ENCODE measurements at regions not wholly inside any gene's neighbourhood (a gene's known extent, or its start where the extent isn't known, plus 50 kb on each side); places are given as distances from the start of the nearest gene placed in this dataset.

- TF ChIP-seq STAT6 (CRISPR knock-in tag; conservative IDR thresholded peaks at IDR 0.05; ENCODE audit: low read depth) = no peak
- no peak for TF ChIP-seq MAX (CRISPR knock-in tag; IDR thresholded peaks at IDR 0.05)
- no peak for TF ChIP-seq CTCF (IDR thresholded peaks at IDR 0.05)
- TF ChIP-seq ZBTB43 (CRISPR knock-in tag; IDR thresholded peaks at IDR 0.05) = no peak
- no peak for TF ChIP-seq IRF2 (CRISPR knock-in tag; IDR thresholded peaks at IDR 0.05; ENCODE audit: borderline replicate concordance, low read depth)
- TF ChIP-seq JUN (CRISPR knock-in tag; IDR thresholded peaks at IDR 0.05) = no peak
- no peak for TF ChIP-seq NFYB (CRISPR knock-in tag; conservative IDR thresholded peaks at IDR 0.05; ENCODE audit: low read depth)
- no peak for TF ChIP-seq HMGXB4 (CRISPR knock-in tag; IDR thresholded peaks at IDR 0.05)
- no peak for TF ChIP-seq SP1 (CRISPR knock-in tag; conservative IDR thresholded peaks at IDR 0.05)
- TF ChIP-seq FOXP1 (CRISPR knock-in tag; IDR thresholded peaks at IDR 0.05; ENCODE audit: borderline replicate concordance) = no peak
- no peak for TF ChIP-seq MXD4 (CRISPR knock-in tag; IDR thresholded peaks at IDR 0.05; ENCODE audit: borderline replicate concordance)
Measured at GRCh38 chr5:122516432-122516743, 204.4 kb downstream of the SNCAIP start.

Data from WTC11 (cell line).